ENCODE measurements at regions not wholly inside any gene's neighbourhood (a gene's known extent, or its start where the extent isn't known, plus 50 kb on each side); places are given as distances from the start of the nearest gene placed in this dataset.

DNA sequence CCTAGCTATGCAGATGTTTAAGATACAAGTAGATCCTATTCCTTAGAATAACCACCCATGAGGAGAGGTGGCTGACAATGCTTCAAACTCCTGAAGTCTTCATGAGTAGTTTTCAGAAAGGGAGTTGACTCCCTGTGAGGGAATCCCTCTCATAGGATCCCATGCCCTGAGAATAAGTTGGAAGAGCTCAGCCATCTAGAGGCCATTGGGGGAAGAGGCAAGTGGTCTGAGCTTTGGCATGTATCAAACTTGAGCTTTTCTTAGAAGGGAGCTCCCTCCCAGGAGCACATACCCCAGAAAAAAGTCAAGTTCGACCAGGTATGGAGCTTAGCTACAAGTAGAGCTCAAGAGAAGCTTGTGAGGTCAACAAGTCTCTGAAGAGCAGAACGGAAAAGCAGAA lies 165.7 kb upstream of the RBM19 start:
- Mint-ChIP-seq H3K4me3 (no peak overlapping the region), H3K36me3 (ENCODE audit: insufficient read depth in 1 of 3, low read depth in 3 of 3) (no peaks in the 10 kb centered on the region), H3K9me3 (no peaks in the 10 kb centered on the region), H3K27ac (no peak overlapping the region), H3K27me3 (ENCODE audit: low read depth) (peaks cover 80% of the 10 kb centered on the region), H3K4me1 (peaks cover 8 to 14% of the 10 kb centered on the region in 2 experiments)
- Histone ChIP-seq H3K27ac (ENCODE audit: insufficient read length, low read depth, low read length) (no peak overlapping the region), H3K9ac (ENCODE audit: extremely low read depth, insufficient read length, low read length) (no peak overlapping the region), H4K8ac (replicated peaks; ENCODE audit: insufficient read length, low read depth, low read length) (no peak overlapping the region), H3K14ac (ENCODE audit: insufficient read depth, low read length) (no peak overlapping the region), H2BK12ac (ENCODE audit: insufficient read length, low read depth, low read length) (no peak overlapping the region), H2BK120ac (ENCODE audit: low read depth, low read length, poor library complexity, severe bottlenecking) (no peak overlapping the region), H4K20me1 (ENCODE audit: control insufficient read depth, insufficient read depth, insufficient read length) (no peaks in the 10 kb centered on the region), H3K56ac (ENCODE audit: insufficient read length, low read depth, low read length) (no peak overlapping the region), H3K4ac (ENCODE audit: low read depth, low read length) (no peak overlapping the region), H2AK5ac (ENCODE audit: insufficient read length, low read length) (no peak overlapping the region), H2BK20ac (ENCODE audit: low read depth, low read length, poor library complexity, severe bottlenecking) (no peak overlapping the region), H2AFZ (ENCODE audit: low read length) (no peak overlapping the region), H3K79me2 (ENCODE audit: insufficient read depth, low read length) (no peaks in the 10 kb centered on the region), H3K27me3 (ENCODE audit: insufficient read depth, low read length) (no peaks in the 10 kb centered on the region; the same call in 1 of the 2 replicates), H3K4me1 (ENCODE audit: insufficient read depth, low read length) (no peaks in the 10 kb centered on the region), H3K9me3 (ENCODE audit: control insufficient read depth, low read depth, low read length) (no peaks in the 10 kb centered on the region), H2BK15ac (ENCODE audit: low read depth, low read length) (no peak overlapping the region), H3K23me2 (ENCODE audit: insufficient read length, low read depth, low read length, poor library complexity, severe bottlenecking) (no peaks in the 10 kb centered on the region), H3T11ph (ENCODE audit: low read length) (no peak overlapping the region), H3K79me1 (ENCODE audit: insufficient read depth, low read depth, low read length, poor library complexity, severe bottlenecking) (no peaks in the 10 kb centered on the region), H4K5ac (ENCODE audit: insufficient read length, low read depth, low read length) (no peak overlapping the region), H4K91ac (ENCODE audit: insufficient read length, low read depth, low read length) (no peak overlapping the region), H2BK5ac (ENCODE audit: insufficient read length, low read length) (no peak overlapping the region), H3K23ac (ENCODE audit: insufficient read length, low read depth, low read length) (no peak overlapping the region), H3K18ac (ENCODE audit: insufficient read length, low read depth, low read length) (no peak overlapping the region), H3K4me2 (ENCODE audit: insufficient read depth, insufficient read length, low read length) (no peak overlapping the region)
- TF ChIP-seq, protein P1, sequence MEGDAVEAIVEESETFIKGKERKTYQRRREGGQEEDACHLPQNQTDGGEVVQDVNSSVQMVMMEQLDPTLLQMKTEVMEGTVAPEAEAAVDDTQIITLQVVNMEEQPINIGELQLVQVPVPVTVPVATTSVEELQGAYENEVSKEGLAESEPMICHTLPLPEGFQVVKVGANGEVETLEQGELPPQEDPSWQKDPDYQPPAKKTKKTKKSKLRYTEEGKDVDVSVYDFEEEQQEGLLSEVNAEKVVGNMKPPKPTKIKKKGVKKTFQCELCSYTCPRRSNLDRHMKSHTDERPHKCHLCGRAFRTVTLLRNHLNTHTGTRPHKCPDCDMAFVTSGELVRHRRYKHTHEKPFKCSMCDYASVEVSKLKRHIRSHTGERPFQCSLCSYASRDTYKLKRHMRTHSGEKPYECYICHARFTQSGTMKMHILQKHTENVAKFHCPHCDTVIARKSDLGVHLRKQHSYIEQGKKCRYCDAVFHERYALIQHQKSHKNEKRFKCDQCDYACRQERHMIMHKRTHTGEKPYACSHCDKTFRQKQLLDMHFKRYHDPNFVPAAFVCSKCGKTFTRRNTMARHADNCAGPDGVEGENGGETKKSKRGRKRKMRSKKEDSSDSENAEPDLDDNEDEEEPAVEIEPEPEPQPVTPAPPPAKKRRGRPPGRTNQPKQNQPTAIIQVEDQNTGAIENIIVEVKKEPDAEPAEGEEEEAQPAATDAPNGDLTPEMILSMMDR (conservative IDR thresholded peaks at IDR 0.05) = peak; percentile 64
- peak; percentile 45 for DNase-seq
- WGBS (ENCODE audit: extremely low coverage, insufficient read length, low lambda C conversion rate) = no CpG with 5 or more reads among the region's 2 CpGs
